ENCODE measurements at regions not wholly inside any gene's neighbourhood (a gene's known extent, or its start where the extent isn't known, plus 50 kb on each side); places are given as distances from the start of the nearest gene placed in this dataset.

GRCh38 chr11:93248602-93249001, 50.8 kb upstream of the SLC36A4 start:
- no peaks in the 10 kb centered on the region for H3K4me1 Mint-ChIP-seq
- no peak overlapping the region for H3K27ac Mint-ChIP-seq
- H3K4me3 ChIP-seq (replicated peaks in 1 of 3; ENCODE audit: low read depth in 2 of 3, low read length in 3 of 3), result no peak overlapping the region
- intact Hi-C loops (cut with micrococcal nuclease), result no loop called here
- no peak overlapping the region for H3K27ac ChIP-seq (ENCODE audit: low read depth in 1 of 2, low read length in 2 of 2)
- H3K27me3 Mint-ChIP-seq (ENCODE audit: low read depth in 3 of 3), result peaks cover 2 to 5% (median 4%) of the 10 kb centered on the region in 3 donors
- no peaks in the 10 kb centered on the region for H3K36me3 Mint-ChIP-seq
- peaks cover 0 to 8% (median 3%) of the 10 kb centered on the region in 7 donors for H3K9me3 Mint-ChIP-seq
- H2AFZ ChIP-seq (ENCODE audit: insufficient read depth, low read depth, low read length, poor library complexity, severe bottlenecking), result no peak overlapping the region
- H3K36me3 ChIP-seq (replicated peaks in 1 of 2; ENCODE audit: control insufficient read depth in 1 of 2, insufficient read depth in 2 of 2, low read length in 2 of 2), result no peaks in the 10 kb centered on the region
- no peak for DNase-seq
- no peak overlapping the region for H3K4me3 Mint-ChIP-seq
- H3K27me3 ChIP-seq (ENCODE audit: control insufficient read depth in 2 of 2, insufficient read depth in 2 of 2, low read length in 2 of 2), result no peaks in the 10 kb centered on the region
- no peak overlapping the region for H3K4me2 ChIP-seq (replicated peaks; ENCODE audit: extremely low read depth, low read length, poor library complexity, severe bottlenecking)
- WGBS (ENCODE audit: insufficient coverage), result 64% methylated on average over 1 of the region's 1 CpG
- peak; percentile 36 for TF ChIP-seq CTCF (IDR thresholded peaks at IDR 0.05)
- H3K79me2 ChIP-seq (ENCODE audit: insufficient read depth, low read length), result no peaks in the 10 kb centered on the region
- H3K9me3 ChIP-seq (replicated peaks in 1 of 2; ENCODE audit: control insufficient read depth in 1 of 2, insufficient read depth in 1 of 2, low read length in 2 of 2), result no peaks in the 10 kb centered on the region
- H3K9ac ChIP-seq (ENCODE audit: insufficient read depth, low read length, poor library complexity, severe bottlenecking), result no peak overlapping the region
- H4K20me1 ChIP-seq (ENCODE audit: insufficient read depth, low read length), result no peaks in the 10 kb centered on the region
- no peaks in the 10 kb centered on the region for H3K4me1 ChIP-seq (ENCODE audit: control insufficient read depth in 1 of 2, insufficient read depth in 2 of 2, low read length in 2 of 2)

- peaks cover 2 to 5% (median 4%) of the 10 kb centered on the region in 3 donors for H3K27me3 Mint-ChIP-seq (ENCODE audit: low read depth in 3 of 3)
Observed at GRCh38 chr11:93249459-93250220, 51.8 kb upstream of the SLC36A4 start.

More at GRCh38 chr11:93249459-93250220, 51.8 kb upstream of the SLC36A4 start:
- Histone ChIP-seq H3K9me3 (replicated peaks in 1 of 2; ENCODE audit: control insufficient read depth in 1 of 2, insufficient read depth in 1 of 2, low read length in 2 of 2) (no peaks in the 10 kb centered on the region), H3K27ac (ENCODE audit: low read depth in 1 of 2, low read length in 2 of 2) (no peak overlapping the region), H3K27me3 (ENCODE audit: control insufficient read depth in 2 of 2, insufficient read depth in 2 of 2, low read length in 2 of 2) (no peaks in the 10 kb centered on the region), H4K20me1 (ENCODE audit: insufficient read depth, low read length) (no peaks in the 10 kb centered on the region), H3K36me3 (replicated peaks in 1 of 2; ENCODE audit: control insufficient read depth in 1 of 2, insufficient read depth in 2 of 2, low read length in 2 of 2) (no peaks in the 10 kb centered on the region), H2AFZ (ENCODE audit: insufficient read depth, low read depth, low read length, poor library complexity, severe bottlenecking) (no peak overlapping the region), H3K9ac (ENCODE audit: insufficient read depth, low read length, poor library complexity, severe bottlenecking) (no peak overlapping the region), H3K4me1 (ENCODE audit: control insufficient read depth in 1 of 2, insufficient read depth in 2 of 2, low read length in 2 of 2) (no peaks in the 10 kb centered on the region), H3K4me2 (replicated peaks; ENCODE audit: extremely low read depth, low read length, poor library complexity, severe bottlenecking) (no peak overlapping the region), H3K4me3 (replicated peaks in 1 of 3; ENCODE audit: low read depth in 2 of 3, low read length in 3 of 3) (no peak overlapping the region), H3K79me2 (ENCODE audit: insufficient read depth, low read length) (no peaks in the 10 kb centered on the region)
- intact Hi-C loops (cut with micrococcal nuclease), result no loop called here
- DNase-seq, result no peak
- peaks cover 0 to 8% (median 2%) of the 10 kb centered on the region in 7 donors for H3K9me3 Mint-ChIP-seq
- H3K4me1 Mint-ChIP-seq, result no peaks in the 10 kb centered on the region
- no peak for TF ChIP-seq CTCF (IDR thresholded peaks at IDR 0.05)
- 83% methylated on average over 4 of the region's 7 CpGs for WGBS (ENCODE audit: insufficient coverage)
- no peaks in the 10 kb centered on the region for H3K36me3 Mint-ChIP-seq
- no peak overlapping the region for H3K27ac Mint-ChIP-seq
- H3K4me3 Mint-ChIP-seq, result no peak overlapping the region

Measured in CD14-positive monocyte (primary cell).